GM19397 (cell line): ENCODE measurements at regions not wholly inside any gene's neighbourhood (a gene's known extent, or its start where the extent isn't known, plus 50 kb on each side); places are given as distances from the start of the nearest gene placed in this dataset.

Source experiments
- ATAC-seq: cut with Tn5 transposase; IDR thresholded peaks from one replicate; pipeline ENCODE4 v1.9.1; 2021; ENCODE audit warnings: mild to moderate bottlenecking, moderate library complexity; ENCODE audit not compliant: unreplicated experiment

GRCh38 chr18:76553715-76554546 lies 58.9 kb upstream of the ZNF516 start:
- no peak for ATAC-seq

GRCh38 chr18:76548541-76548940 lies 53.5 kb upstream of the ZNF516 start:
- ATAC-seq: no peak

DNA sequence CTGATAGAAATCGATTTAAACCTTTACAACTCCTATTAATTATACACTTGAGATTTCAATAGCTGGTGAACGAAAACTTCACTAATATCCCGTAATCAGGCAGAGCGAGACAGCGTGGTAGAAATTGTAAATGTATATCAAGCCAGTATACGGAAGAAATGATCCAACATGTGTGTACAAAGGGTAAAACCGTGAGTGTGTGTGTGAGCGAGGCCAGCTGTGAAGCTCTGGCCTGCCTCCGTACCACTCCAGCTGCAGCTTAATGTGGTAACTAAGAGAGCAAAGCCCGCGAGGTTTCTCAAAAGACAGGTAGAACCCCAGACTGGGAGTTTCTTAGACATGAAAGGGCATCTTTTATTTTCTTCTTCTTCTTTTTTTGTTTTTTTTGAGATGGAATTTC lies 52.3 kb upstream of the ZNF516 start:
- no peak for ATAC-seq

GRCh38 chr18:76546436-76546835 lies 51.4 kb upstream of the ZNF516 start:
- no peak for ATAC-seq

- no peak for ATAC-seq
Measured at GRCh38 chr18:76546088-76546435, 51.0 kb upstream of the ZNF516 start.

- no peak for ATAC-seq
Measured at GRCh38 chr18:76545433-76546087, 50.5 kb upstream of the ZNF516 start.

GRCh38 chr18:76544511-76545345 lies 49.7 kb upstream of the ZNF516 start:
- no peak for ATAC-seq
